HK-2 (cell line): ENCODE measurements at regions not wholly inside any gene's neighbourhood (a gene's known extent, or its start where the extent isn't known, plus 50 kb on each side); places are given as distances from the start of the nearest gene placed in this dataset.

Experiments used
- DNase-seq: peaks from one replicate; pipeline ENCODE4 v3.0.0-alpha.2; 2018; ENCODE audit not compliant: unreplicated experiment

- DNase-seq, result no peak
Measured at GRCh38 chr17:34174496-34174895, 80.6 kb upstream of the CCL2 start.

GRCh38 chr17:34176440-34176839, 78.6 kb upstream of the CCL2 start:
- no peak for DNase-seq

- no peak for DNase-seq
Measured at GRCh38 chr17:34177642-34178041, 77.4 kb upstream of the CCL2 start.

GRCh38 chr17:34178092-34178491, 77.0 kb upstream of the CCL2 start:
- DNase-seq, result no peak

- no peak for DNase-seq
Measured at GRCh38 chr17:34182036-34182803, 72.9 kb upstream of the CCL2 start.

GRCh38 chr17:34195987-34196386, 59.1 kb upstream of the CCL2 start:
- DNase-seq, result no peak

GRCh38 chr17:34198519-34198918, 56.6 kb upstream of the CCL2 start:
- DNase-seq, result no peak

- no peak for DNase-seq
Measured at GRCh38 chr17:34199454-34199853, 55.6 kb upstream of the CCL2 start.

GRCh38 chr17:34199932-34200534, 55.1 kb upstream of the CCL2 start:
- peak; percentile 69 for DNase-seq

- no peak for DNase-seq
Measured at GRCh38 chr17:34201225-34201624, 53.9 kb upstream of the CCL2 start.

GRCh38 chr17:34201767-34202166, 53.3 kb upstream of the CCL2 start:
- no peak for DNase-seq

- no peak for DNase-seq
Measured at GRCh38 chr17:34203018-34203638, 52.0 kb upstream of the CCL2 start.

GRCh38 chr17:34204402-34204801, 50.7 kb upstream of the CCL2 start:
- DNase-seq, result no peak
